Aorta (tissue), 5 donors: ENCODE measurements at regions not wholly inside any gene's neighbourhood (a gene's known extent, or its start where the extent isn't known, plus 50 kb on each side); places are given as distances from the start of the nearest gene placed in this dataset.

ENCODE experiments used
- ATAC-seq: fragments of 200-7000 bp; cut with Tn5 transposase; one replicate; pipeline ENCODE4 v1.9.1; 2022; ENCODE audit warnings: moderate library complexity; ENCODE audit not compliant: low FRiP score
- DNase-seq, 2 donors: peaks; one replicate each; pipeline ENCODE4 v3.0.0-alpha.2; 2020
- H3K27ac ChIP-seq, 2 donors: one replicate each; pipeline ENCODE4 v1.5.1; 2013; ENCODE audit warnings: low read length in 2 of 2, mild to moderate bottlenecking in 2 of 2, moderate library complexity in 2 of 2, control low read depth in 1 of 2, inconsistent platforms in 1 of 2, low read depth in 1 of 2
- H3K27me3 ChIP-seq, 2 donors: one replicate each; pipeline ENCODE4 v1.6.1; 2013; ENCODE audit warnings: control low read depth in 1 of 2, low read length in 1 of 2, mild to moderate bottlenecking in 1 of 2, moderate library complexity in 1 of 2; ENCODE audit not compliant: insufficient read depth in 2 of 2, control insufficient read depth in 1 of 2
- H3K36me3 ChIP-seq, 2 donors: one replicate each; pipeline ENCODE4 v1.6.1; 2013; ENCODE audit warnings: control low read depth in 1 of 2, low read length in 1 of 2, mild to moderate bottlenecking in 1 of 2; ENCODE audit not compliant: insufficient read depth in 2 of 2, control insufficient read depth in 1 of 2
- H3K4me1 ChIP-seq, 2 donors: one replicate each; pipeline ENCODE4 v1.6.1; 2013; ENCODE audit warnings: low read length in 2 of 2, control low read depth in 1 of 2, mild to moderate bottlenecking in 1 of 2, moderate library complexity in 1 of 2; ENCODE audit not compliant: insufficient read depth in 2 of 2, control insufficient read depth in 1 of 2
- H3K4me3 ChIP-seq, 2 donors: one replicate each; pipeline ENCODE4 v1.5.1; 2013; ENCODE audit warnings: low read length in 2 of 2, control low read depth in 1 of 2, mild to moderate bottlenecking in 1 of 2
- H3K9me3 ChIP-seq: one replicate; pipeline ENCODE4 v1.6.1; 2013; ENCODE audit warnings: mild to moderate bottlenecking, low read length; ENCODE audit not compliant: control insufficient read depth
- WGBS, 2 donors: extraction: QIAGEN DNeasy Blood & Tissue Kit; methylation state at CpG; one replicate each; pipeline ENCODE4 v1.1.7; 2013; 5-methylcytosine and 5-hydroxymethylcytosine counted together
- intact Hi-C, 2 donors: fragments of 100-400 bp; cut with DNase I; formaldehyde crosslinking; loops; one replicate each; pipeline versions ENCODE4 v1.14.2 to v1.15.0; 2022
- donor health status: healthy with polysubstance abuse.
- donor health status: Bipolar disorder and iron deficiency.
- donor health status: DM: no; HTN: no; CAD: no.
- donor health status: DM: no; HTN: no; CAD: no.
- donor health status: DM: yes; HTN: yes; CAD: no.

GRCh38 chr3:103410231-103410630 lies 975.4 kb downstream of the ZPLD1 start:
- WGBS, 2 donors, result 63% methylated on average over 17 of the region's 17 CpGs
- no peak overlapping the region for H3K4me3 ChIP-seq
- peak in 1 of 2 donors; percentile 24 for DNase-seq
- no peak for ATAC-seq
- intact Hi-C loops, result no loop called here
- no peaks in the 10 kb centered on the region for H3K4me1 ChIP-seq
- no peak overlapping the region for H3K27ac ChIP-seq
- no peaks in the 10 kb centered on the region for H3K36me3 ChIP-seq
- no peaks in the 10 kb centered on the region for H3K27me3 ChIP-seq
- H3K9me3 ChIP-seq, result no peaks in the 10 kb centered on the region

DNA sequence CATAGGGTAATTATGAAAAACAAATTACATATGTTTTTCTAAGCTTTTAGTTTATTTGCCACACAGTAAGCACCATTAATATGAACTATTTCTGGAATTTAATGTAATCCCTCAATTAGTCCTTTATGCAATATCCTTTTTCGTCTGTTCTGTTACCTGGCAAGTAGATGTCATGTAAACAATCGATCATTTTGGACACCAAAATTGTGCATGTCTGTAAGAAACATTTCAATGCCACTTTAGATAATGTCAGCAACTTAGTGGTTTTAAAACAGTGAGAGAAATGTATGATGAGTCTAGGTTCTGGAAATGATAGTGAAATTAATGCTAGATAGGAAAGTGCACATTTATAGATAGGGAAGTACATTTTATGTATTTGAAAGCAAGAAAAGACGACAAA lies 986.6 kb downstream of the ZPLD1 start:
- no peak overlapping the region for H3K27ac ChIP-seq
- no peak for DNase-seq
- intact Hi-C loops, result no loop called here
- no peaks in the 10 kb centered on the region for H3K27me3 ChIP-seq
- 84 to 88% methylated on average over 3 of the region's 3 CpGs for WGBS, 2 donors
- no peak overlapping the region for H3K4me3 ChIP-seq
- H3K9me3 ChIP-seq, result no peaks in the 10 kb centered on the region
- ATAC-seq, result no peak
- no peaks in the 10 kb centered on the region for H3K4me1 ChIP-seq
- no peaks in the 10 kb centered on the region for H3K36me3 ChIP-seq

DNA sequence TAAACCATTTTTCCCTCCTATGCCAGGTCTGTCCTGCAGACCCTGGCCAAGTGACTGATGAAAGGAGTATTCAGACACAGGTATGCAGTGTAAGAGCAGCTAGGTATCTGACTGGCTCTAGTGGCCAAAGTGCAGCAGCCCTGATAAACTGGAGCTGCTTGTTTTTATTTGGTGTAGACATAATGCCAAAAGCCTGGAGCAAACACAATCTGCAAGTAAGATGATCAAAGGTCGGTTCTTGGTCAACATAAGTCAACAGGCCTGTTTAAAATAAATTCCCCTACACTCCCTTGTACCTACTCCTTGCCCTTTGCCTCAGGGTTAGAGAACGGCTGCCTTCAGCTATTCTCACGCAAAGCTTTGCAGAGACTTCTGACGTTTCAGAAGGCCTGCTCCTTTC lies 1003.1 kb downstream of the ZPLD1 start:
- intact Hi-C loops, result no loop called here
- no peak for ATAC-seq

GRCh38 chr3:103440539-103441203 lies 1005.9 kb downstream of the ZPLD1 start:
- Histone ChIP-seq H3K4me3 (no peak overlapping the region), H3K4me1 (no peaks in the 10 kb centered on the region), H3K27me3 (no peaks in the 10 kb centered on the region), H3K9me3 (no peaks in the 10 kb centered on the region), H3K27ac (no peak overlapping the region), H3K36me3 (no peaks in the 10 kb centered on the region)
- WGBS, 2 donors, result 16 to 24% methylated on average over 1 of the region's 1 CpG
- intact Hi-C loops, result no loop called here
- ATAC-seq (no peak), DNase-seq (no peak)

More for the DNA sequence above, 1003.1 kb downstream of the ZPLD1 start:
- Histone ChIP-seq H3K4me3 (no peak overlapping the region), H3K9me3 (no peaks in the 10 kb centered on the region), H3K27me3 (no peaks in the 10 kb centered on the region), H3K36me3 (no peaks in the 10 kb centered on the region), H3K4me1 (no peaks in the 10 kb centered on the region), H3K27ac (no peak overlapping the region)
- DNase-seq, result no peak
- 81 to 87% methylated on average over 4 of the region's 4 CpGs for WGBS, 2 donors

- Histone ChIP-seq H3K27ac (no peak overlapping the region), H3K27me3 (no peaks in the 10 kb centered on the region), H3K36me3 (no peaks in the 10 kb centered on the region), H3K4me3 (no peak overlapping the region), H3K9me3 (peaks cover 3% of the 10 kb centered on the region), H3K4me1 (no peaks in the 10 kb centered on the region)
- WGBS, 2 donors, result 38 to 43% methylated on average over 10 of the region's 10 CpGs
- intact Hi-C loops, result no loop called here
- DNase-seq (no peak), ATAC-seq (no peak)
These were observed 1012.3 kb downstream of the ZPLD1 start for GRCh38 chr3:103446953-103447629.

- H3K9me3 ChIP-seq, result peaks cover 1% of the 10 kb centered on the region
- ATAC-seq (no peak), DNase-seq (no peak)
- 79% methylated on average over 1 of the region's 1 CpG for WGBS, 2 donors
- H3K27ac ChIP-seq, result no peak overlapping the region
- intact Hi-C loops, result no loop called here
- H3K4me3 ChIP-seq, result no peak overlapping the region
- no peaks in the 10 kb centered on the region for H3K27me3 ChIP-seq
- no peaks in the 10 kb centered on the region for H3K4me1 ChIP-seq
- no peaks in the 10 kb centered on the region for H3K36me3 ChIP-seq
These were observed 1018.3 kb downstream of the ZPLD1 start for GRCh38 chr3:103453152-103453551.

- no peak for DNase-seq
- no peak overlapping the region for H3K4me3 ChIP-seq
- H3K27ac ChIP-seq, result no peak overlapping the region
- H3K9me3 ChIP-seq, result no peaks in the 10 kb centered on the region
- H3K36me3 ChIP-seq, result no peaks in the 10 kb centered on the region
- intact Hi-C loops, result no loop called here
- H3K4me1 ChIP-seq, result no peaks in the 10 kb centered on the region
- WGBS, 2 donors, result 72 to 91% methylated on average over 3 of the region's 3 CpGs
- no peak for ATAC-seq
- no peaks in the 10 kb centered on the region for H3K27me3 ChIP-seq
These were observed 1025.0 kb downstream of the ZPLD1 start for GRCh38 chr3:103459815-103460214.

DNA sequence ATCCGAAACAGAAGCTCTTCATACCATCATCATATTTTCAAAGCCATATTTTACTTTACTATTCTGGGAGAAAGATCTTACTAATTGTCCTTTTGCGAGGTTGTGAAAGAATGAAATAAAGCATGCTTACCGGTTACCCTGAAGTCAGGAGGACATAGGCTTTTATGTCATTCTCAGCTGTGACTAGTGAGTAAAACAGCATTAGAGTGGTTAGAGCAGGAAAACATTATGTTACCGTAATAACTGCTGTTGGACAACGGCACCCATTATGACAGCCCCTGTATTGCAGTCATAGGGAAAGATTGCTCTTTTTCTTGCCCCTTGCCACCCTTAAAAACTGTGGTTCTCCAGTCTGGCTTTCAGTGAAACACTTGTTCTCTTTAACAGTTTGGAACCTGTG lies 1035.7 kb downstream of the ZPLD1 start:
- WGBS, 2 donors, result 38 to 60% methylated on average over 5 of the region's 5 CpGs

GRCh38 chr3:103494011-103494410 lies 1059.2 kb downstream of the ZPLD1 start:
- no peak overlapping the region for H3K4me3 ChIP-seq
- no peaks in the 10 kb centered on the region for H3K4me1 ChIP-seq
- no peaks in the 10 kb centered on the region for H3K36me3 ChIP-seq
- no peak for DNase-seq
- intact Hi-C loops, result no loop called here
- ATAC-seq, result no peak
- H3K9me3 ChIP-seq, result no peaks in the 10 kb centered on the region
- H3K27ac ChIP-seq, result no peak overlapping the region
- no peaks in the 10 kb centered on the region for H3K27me3 ChIP-seq

More for the DNA sequence above, 1035.7 kb downstream of the ZPLD1 start:
- intact Hi-C loops, result no loop called here
- ATAC-seq (no peak), DNase-seq (no peak)
- H3K36me3 ChIP-seq, result no peaks in the 10 kb centered on the region
- H3K27me3 ChIP-seq, result no peaks in the 10 kb centered on the region
- no peak overlapping the region for H3K4me3 ChIP-seq
- H3K27ac ChIP-seq, result no peak overlapping the region
- no peaks in the 10 kb centered on the region for H3K9me3 ChIP-seq
- H3K4me1 ChIP-seq, result no peaks in the 10 kb centered on the region
